ENCODE measurements at regions not wholly inside any gene's neighbourhood (a gene's known extent, or its start where the extent isn't known, plus 50 kb on each side); places are given as distances from the start of the nearest gene placed in this dataset.

DNA sequence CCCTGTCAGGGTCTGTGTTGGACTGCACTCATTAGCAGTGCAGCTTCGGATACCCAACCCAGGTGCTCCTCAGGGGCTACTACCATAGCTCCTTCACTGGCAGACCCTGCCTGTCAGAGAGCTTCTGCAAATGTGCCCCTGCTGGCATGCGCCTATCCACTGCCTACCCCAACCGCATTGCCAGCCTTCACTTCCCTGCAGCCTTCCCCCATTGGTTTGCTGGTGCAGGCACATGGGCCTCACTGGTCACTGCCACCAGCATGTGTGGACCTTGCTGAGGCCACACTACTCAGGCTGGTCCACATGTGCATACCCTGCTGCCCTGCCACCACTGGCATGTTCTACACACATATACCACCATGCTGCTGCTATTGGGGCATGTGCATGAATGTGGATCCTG, 72.5 kb upstream of the MAGEH1 start:
- Histone ChIP-seq H4K8ac (replicated peaks; ENCODE audit: insufficient read length, low read depth, low read length) (no peak overlapping the region), H2BK12ac (ENCODE audit: insufficient read length, low read depth, low read length) (no peak overlapping the region), H3K18ac (ENCODE audit: insufficient read length, low read depth, low read length) (no peak overlapping the region), H2AFZ (ENCODE audit: low read length) (no peak overlapping the region), H2BK15ac (ENCODE audit: low read depth, low read length) (no peak overlapping the region), H3K56ac (ENCODE audit: insufficient read length, low read depth, low read length) (no peak overlapping the region), H3K9ac (ENCODE audit: extremely low read depth, insufficient read length, low read length) (no peak overlapping the region), H3K27me3 (ENCODE audit: insufficient read depth, low read length) (no peaks in the 10 kb centered on the region), H3K79me2 (ENCODE audit: insufficient read depth, low read length) (no peaks in the 10 kb centered on the region), H3K79me1 (ENCODE audit: insufficient read depth, low read depth, low read length, poor library complexity, severe bottlenecking) (no peaks in the 10 kb centered on the region), H3K27ac (ENCODE audit: insufficient read length, low read depth, low read length) (no peak overlapping the region), H2BK5ac (ENCODE audit: insufficient read length, low read length) (no peak overlapping the region), H4K5ac (ENCODE audit: insufficient read length, low read depth, low read length) (no peak overlapping the region), H3K23ac (ENCODE audit: insufficient read length, low read depth, low read length) (no peak overlapping the region), H4K91ac (ENCODE audit: insufficient read length, low read depth, low read length) (no peak overlapping the region), H2BK20ac (ENCODE audit: low read depth, low read length, poor library complexity, severe bottlenecking) (no peak overlapping the region), H3K4me2 (ENCODE audit: insufficient read depth, insufficient read length, low read length) (no peak overlapping the region), H3K4me1 (ENCODE audit: insufficient read depth, low read length) (no peaks in the 10 kb centered on the region), H3K9me3 (ENCODE audit: control insufficient read depth, low read depth, low read length) (peaks cover 70% of the 10 kb centered on the region), H3K23me2 (ENCODE audit: insufficient read length, low read depth, low read length, poor library complexity, severe bottlenecking) (no peaks in the 10 kb centered on the region), H3T11ph (ENCODE audit: low read length) (no peak overlapping the region), H3K4ac (ENCODE audit: low read depth, low read length) (no peak overlapping the region), H2AK5ac (ENCODE audit: insufficient read length, low read length) (no peak overlapping the region), H4K20me1 (ENCODE audit: control insufficient read depth, insufficient read depth, insufficient read length) (no peaks in the 10 kb centered on the region), H3K14ac (ENCODE audit: insufficient read depth, low read length) (no peak overlapping the region), H2BK120ac (ENCODE audit: low read depth, low read length, poor library complexity, severe bottlenecking) (no peak overlapping the region)
- no CpG with 5 or more reads among the region's 3 CpGs for WGBS (ENCODE audit: extremely low coverage, insufficient read length, low lambda C conversion rate)
- H3K4me1 Mint-ChIP-seq: no peaks in the 10 kb centered on the region
- TF ChIP-seq, protein P1, sequence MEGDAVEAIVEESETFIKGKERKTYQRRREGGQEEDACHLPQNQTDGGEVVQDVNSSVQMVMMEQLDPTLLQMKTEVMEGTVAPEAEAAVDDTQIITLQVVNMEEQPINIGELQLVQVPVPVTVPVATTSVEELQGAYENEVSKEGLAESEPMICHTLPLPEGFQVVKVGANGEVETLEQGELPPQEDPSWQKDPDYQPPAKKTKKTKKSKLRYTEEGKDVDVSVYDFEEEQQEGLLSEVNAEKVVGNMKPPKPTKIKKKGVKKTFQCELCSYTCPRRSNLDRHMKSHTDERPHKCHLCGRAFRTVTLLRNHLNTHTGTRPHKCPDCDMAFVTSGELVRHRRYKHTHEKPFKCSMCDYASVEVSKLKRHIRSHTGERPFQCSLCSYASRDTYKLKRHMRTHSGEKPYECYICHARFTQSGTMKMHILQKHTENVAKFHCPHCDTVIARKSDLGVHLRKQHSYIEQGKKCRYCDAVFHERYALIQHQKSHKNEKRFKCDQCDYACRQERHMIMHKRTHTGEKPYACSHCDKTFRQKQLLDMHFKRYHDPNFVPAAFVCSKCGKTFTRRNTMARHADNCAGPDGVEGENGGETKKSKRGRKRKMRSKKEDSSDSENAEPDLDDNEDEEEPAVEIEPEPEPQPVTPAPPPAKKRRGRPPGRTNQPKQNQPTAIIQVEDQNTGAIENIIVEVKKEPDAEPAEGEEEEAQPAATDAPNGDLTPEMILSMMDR (conservative IDR thresholded peaks at IDR 0.05): no peak
- peaks cover 5 to 28% (median 7%) of the 10 kb centered on the region in 3 experiments for H3K36me3 Mint-ChIP-seq (ENCODE audit: insufficient read depth in 1 of 3, low read depth in 3 of 3)
- H3K4me3 Mint-ChIP-seq: no peak overlapping the region
- DNase-seq: no peak
- no peak overlapping the region for H3K27ac Mint-ChIP-seq
- no peaks in the 10 kb centered on the region; the same call in none of the 2 replicates for H3K27me3 Mint-ChIP-seq (ENCODE audit: low read depth)
- H3K9me3 Mint-ChIP-seq: peaks cover 87 to 93% of the 10 kb centered on the region in 2 experiments

Data from H9 (cell line).